ENCODE measurements at regions not wholly inside any gene's neighbourhood (a gene's known extent, or its start where the extent isn't known, plus 50 kb on each side); places are given as distances from the start of the nearest gene placed in this dataset.

DNA sequence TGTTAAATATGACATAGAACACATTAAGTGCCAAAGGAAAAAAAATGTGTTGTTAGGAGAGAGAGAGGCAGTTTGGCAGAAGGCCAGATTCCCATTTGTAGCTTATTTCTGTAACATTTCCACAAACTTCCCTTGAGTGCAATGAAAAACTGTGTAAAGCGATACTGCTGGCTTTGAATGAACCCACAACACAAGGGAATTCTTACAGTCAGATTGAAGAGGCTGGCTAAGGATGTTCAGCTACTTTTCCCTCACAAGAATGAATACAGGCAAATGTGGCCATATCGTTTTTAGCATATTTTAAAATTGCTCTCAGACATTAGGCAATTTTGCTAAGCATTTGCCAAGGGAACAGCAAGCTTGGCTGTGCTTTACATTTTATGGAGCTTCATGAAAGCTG is 614.1 kb upstream of the FZD8 start:
- TF ChIP-seq CTCF (IDR thresholded peaks at IDR 0.05): no peak
- intact Hi-C loops (cut with micrococcal nuclease): no loop called here
- no peaks in the 10 kb centered on the region for H3K4me1 Mint-ChIP-seq
- POLR2A ChIA-PET: no interaction called here
- H3K36me3 Mint-ChIP-seq (ENCODE audit: low read depth): no peaks in the 10 kb centered on the region
- no peak for DNase-seq
- H3K4me3 Mint-ChIP-seq: no peak overlapping the region
- no peak for ATAC-seq (ENCODE audit: low read depth)
- H3K9me3 Mint-ChIP-seq: peaks cover 4% of the 10 kb centered on the region
- no peak overlapping the region for H3K27ac Mint-ChIP-seq
- no peaks in the 10 kb centered on the region for H3K27me3 Mint-ChIP-seq
- CTCF ChIA-PET: no interaction called here

- CTCF ChIA-PET: no interaction called here
- no peak for DNase-seq
- no peak for ATAC-seq (ENCODE audit: low read depth)
- H3K27me3 Mint-ChIP-seq: no peaks in the 10 kb centered on the region
- H3K9me3 Mint-ChIP-seq: no peaks in the 10 kb centered on the region
- no peak overlapping the region for H3K27ac Mint-ChIP-seq
- POLR2A ChIA-PET: no interaction called here
- intact Hi-C loops (cut with micrococcal nuclease): no loop called here
- no peaks in the 10 kb centered on the region for H3K4me1 Mint-ChIP-seq
- H3K36me3 Mint-ChIP-seq (ENCODE audit: low read depth): no peaks in the 10 kb centered on the region
- no peak for TF ChIP-seq CTCF (IDR thresholded peaks at IDR 0.05)
- no peak overlapping the region for H3K4me3 Mint-ChIP-seq
Measured at GRCh38 chr10:36254199-36254598, 612.1 kb upstream of the FZD8 start.

DNA sequence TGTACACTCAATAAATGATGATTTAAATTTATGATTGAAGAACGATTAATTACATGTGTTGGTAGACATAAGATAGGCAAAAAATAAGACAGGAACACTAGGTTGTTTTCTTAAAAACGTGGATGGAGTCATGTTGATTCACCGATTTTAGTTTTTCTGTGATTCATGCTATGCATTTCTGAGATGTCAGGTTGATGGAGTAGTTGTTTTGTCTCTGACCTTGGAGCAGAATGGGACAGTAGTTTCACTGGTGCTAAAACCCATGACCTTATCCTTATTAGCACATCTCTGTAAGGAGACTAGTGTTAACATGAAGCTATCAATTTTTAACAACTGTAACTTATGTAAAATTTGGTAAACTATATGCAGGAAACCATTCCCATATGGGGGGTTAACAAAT is 611.6 kb upstream of the FZD8 start:
- no peak for ATAC-seq (ENCODE audit: low read depth)
- Mint-ChIP-seq H3K9me3 (no peaks in the 10 kb centered on the region), H3K4me3 (no peak overlapping the region), H3K36me3 (ENCODE audit: low read depth) (no peaks in the 10 kb centered on the region), H3K27ac (no peak overlapping the region), H3K4me1 (no peaks in the 10 kb centered on the region), H3K27me3 (no peaks in the 10 kb centered on the region)
- ChIA-PET POLR2A (no interaction called here), CTCF (no interaction called here)
- intact Hi-C loops (cut with micrococcal nuclease): no loop called here
- no peak for TF ChIP-seq CTCF (IDR thresholded peaks at IDR 0.05)
- no peak for DNase-seq

DNA sequence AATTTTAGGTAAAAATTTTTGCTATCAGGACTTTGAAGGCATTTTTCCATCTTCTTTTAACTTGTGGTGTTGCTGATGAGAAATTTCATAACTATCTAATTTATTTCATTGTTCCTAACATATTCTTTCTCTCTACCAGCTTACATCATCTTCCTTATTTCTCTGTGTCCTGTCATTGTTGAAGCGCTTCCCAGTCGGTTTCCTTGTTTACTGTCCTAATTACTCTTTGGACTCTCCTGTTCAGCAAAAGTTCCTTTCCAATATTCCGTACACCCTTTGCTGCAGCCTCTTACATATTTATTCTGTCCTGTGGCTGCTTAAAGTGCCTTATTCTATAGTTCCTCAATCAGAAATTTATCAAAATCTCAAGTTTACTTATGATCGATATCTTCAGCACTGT is 609.0 kb upstream of the FZD8 start:
- TF ChIP-seq CTCF (IDR thresholded peaks at IDR 0.05): no peak
- intact Hi-C loops (cut with micrococcal nuclease): no loop called here
- Mint-ChIP-seq H3K9me3 (no peaks in the 10 kb centered on the region), H3K36me3 (ENCODE audit: low read depth) (no peaks in the 10 kb centered on the region), H3K27me3 (no peaks in the 10 kb centered on the region), H3K4me3 (no peak overlapping the region), H3K4me1 (no peaks in the 10 kb centered on the region), H3K27ac (no peak overlapping the region)
- ATAC-seq (ENCODE audit: low read depth) (no peak), DNase-seq (no peak)
- ChIA-PET POLR2A (no interaction called here), CTCF (no interaction called here)

DNA sequence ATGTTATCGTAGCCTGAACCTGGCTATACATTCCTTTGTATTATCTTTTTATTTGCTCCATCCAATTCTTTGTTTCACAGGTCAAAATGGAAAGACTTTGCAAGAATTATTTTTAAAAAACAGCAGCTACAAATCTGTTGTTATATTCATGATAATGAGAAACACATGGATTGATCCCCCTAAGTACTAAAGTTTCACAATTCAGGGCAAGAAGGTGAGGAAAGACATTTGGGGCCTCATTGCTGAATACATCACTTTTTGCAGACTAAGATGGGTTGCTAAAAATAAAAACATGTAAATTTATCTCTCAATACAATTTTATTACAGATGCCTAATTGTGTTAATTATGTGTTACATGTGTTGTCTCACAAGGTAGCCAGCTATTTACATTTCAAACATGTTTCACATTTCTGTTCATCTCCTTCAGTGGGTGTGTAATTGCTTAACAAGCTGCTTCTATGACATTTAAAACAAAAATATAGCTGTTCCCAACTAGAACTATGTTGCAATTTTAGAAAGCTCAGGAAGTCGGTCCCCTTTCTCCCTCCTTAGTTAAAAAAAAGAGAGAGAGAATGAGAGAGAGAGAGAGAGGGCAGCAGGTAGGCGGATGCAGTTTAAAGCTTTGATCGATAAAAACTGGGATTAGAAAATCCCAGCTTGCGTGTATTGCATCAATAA is 606.3 kb upstream of the FZD8 start:
- ChIA-PET CTCF (no interaction called here), POLR2A (no interaction called here)
- no peaks in the 10 kb centered on the region for H3K36me3 Mint-ChIP-seq (ENCODE audit: low read depth)
- DNase-seq (no peak), ATAC-seq (ENCODE audit: low read depth) (no peak)
- no peak for TF ChIP-seq CTCF (IDR thresholded peaks at IDR 0.05)
- no peaks in the 10 kb centered on the region for H3K27me3 Mint-ChIP-seq
- no peaks in the 10 kb centered on the region for H3K4me1 Mint-ChIP-seq
- no peak overlapping the region for H3K4me3 Mint-ChIP-seq
- intact Hi-C loops (cut with micrococcal nuclease): no loop called here
- H3K9me3 Mint-ChIP-seq: peaks cover 6% of the 10 kb centered on the region
- H3K27ac Mint-ChIP-seq: no peak overlapping the region
